ENCODE measurements at regions not wholly inside any gene's neighbourhood (a gene's known extent, or its start where the extent isn't known, plus 50 kb on each side); places are given as distances from the start of the nearest gene placed in this dataset.

GRCh38 chr15:93683651-93684050 lies 547.7 kb upstream of the MCTP2 start:
- H3K4me1 ChIP-seq (ENCODE audit: insufficient read depth, low read length), result no peaks in the 10 kb centered on the region
- no peak for FAIRE-seq
- no peak overlapping the region for H3K4me3 ChIP-seq (ENCODE audit: insufficient read depth, low read depth, low read length)
- no peak overlapping the region for H3K4me3 Mint-ChIP-seq (ENCODE audit: unreplicated experiment)
- H3K36me3 ChIP-seq (ENCODE audit: insufficient read depth, low read length), result no peaks in the 10 kb centered on the region
- no peaks in the 10 kb centered on the region for H3K4me1 Mint-ChIP-seq (ENCODE audit: low read depth, unreplicated experiment)
- peaks cover 9% of the 10 kb centered on the region for H3K9me3 Mint-ChIP-seq (ENCODE audit: unreplicated experiment)
- H3K4me2 ChIP-seq (ENCODE audit: low read length), result no peak overlapping the region
- H3K27ac Mint-ChIP-seq (ENCODE audit: unreplicated experiment), result no peak overlapping the region
- H4K20me1 ChIP-seq (ENCODE audit: insufficient read depth, low read length), result no peaks in the 10 kb centered on the region
- peaks cover 4% of the 10 kb centered on the region for H3K36me3 Mint-ChIP-seq (ENCODE audit: low read depth, unreplicated experiment)
- H3K79me2 ChIP-seq (ENCODE audit: insufficient read depth, low read length), result no peaks in the 10 kb centered on the region
- TF ChIP-seq EZH2 (IDR thresholded peaks at IDR 0.05; ENCODE audit: insufficient read depth, low read length), result no peak
- TF ChIP-seq, protein P1, sequence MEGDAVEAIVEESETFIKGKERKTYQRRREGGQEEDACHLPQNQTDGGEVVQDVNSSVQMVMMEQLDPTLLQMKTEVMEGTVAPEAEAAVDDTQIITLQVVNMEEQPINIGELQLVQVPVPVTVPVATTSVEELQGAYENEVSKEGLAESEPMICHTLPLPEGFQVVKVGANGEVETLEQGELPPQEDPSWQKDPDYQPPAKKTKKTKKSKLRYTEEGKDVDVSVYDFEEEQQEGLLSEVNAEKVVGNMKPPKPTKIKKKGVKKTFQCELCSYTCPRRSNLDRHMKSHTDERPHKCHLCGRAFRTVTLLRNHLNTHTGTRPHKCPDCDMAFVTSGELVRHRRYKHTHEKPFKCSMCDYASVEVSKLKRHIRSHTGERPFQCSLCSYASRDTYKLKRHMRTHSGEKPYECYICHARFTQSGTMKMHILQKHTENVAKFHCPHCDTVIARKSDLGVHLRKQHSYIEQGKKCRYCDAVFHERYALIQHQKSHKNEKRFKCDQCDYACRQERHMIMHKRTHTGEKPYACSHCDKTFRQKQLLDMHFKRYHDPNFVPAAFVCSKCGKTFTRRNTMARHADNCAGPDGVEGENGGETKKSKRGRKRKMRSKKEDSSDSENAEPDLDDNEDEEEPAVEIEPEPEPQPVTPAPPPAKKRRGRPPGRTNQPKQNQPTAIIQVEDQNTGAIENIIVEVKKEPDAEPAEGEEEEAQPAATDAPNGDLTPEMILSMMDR (IDR thresholded peaks at IDR 0.05; ENCODE audit: insufficient read depth, low read depth, low read length), result no peak
- no peaks in the 10 kb centered on the region for H3K27me3 ChIP-seq (ENCODE audit: insufficient read depth, low read length)
- no peak overlapping the region for H3K27ac ChIP-seq (ENCODE audit: low read depth, low read length)
- H3K9me3 ChIP-seq (ENCODE audit: insufficient read depth, low read depth, low read length), result peaks cover 10% of the 10 kb centered on the region
- no peak for DNase-seq (ENCODE audit: low read depth)
- H3K27me3 Mint-ChIP-seq (ENCODE audit: low read depth, unreplicated experiment), result no peaks in the 10 kb centered on the region
- H2AFZ ChIP-seq (ENCODE audit: low read depth, low read length), result no peak overlapping the region
- no peak overlapping the region for H3K9ac ChIP-seq (ENCODE audit: low read length)

- Histone ChIP-seq H3K36me3 (ENCODE audit: insufficient read depth, low read length) (no peaks in the 10 kb centered on the region), H3K4me2 (ENCODE audit: low read length) (no peak overlapping the region), H3K27me3 (ENCODE audit: insufficient read depth, low read length) (no peaks in the 10 kb centered on the region), H2AFZ (ENCODE audit: low read depth, low read length) (no peak overlapping the region), H3K79me2 (ENCODE audit: insufficient read depth, low read length) (no peaks in the 10 kb centered on the region), H3K4me1 (ENCODE audit: insufficient read depth, low read length) (no peaks in the 10 kb centered on the region), H3K9me3 (ENCODE audit: insufficient read depth, low read depth, low read length) (no peaks in the 10 kb centered on the region), H3K9ac (ENCODE audit: low read length) (no peak overlapping the region), H4K20me1 (ENCODE audit: insufficient read depth, low read length) (no peaks in the 10 kb centered on the region), H3K27ac (ENCODE audit: low read depth, low read length) (no peak overlapping the region), H3K4me3 (ENCODE audit: insufficient read depth, low read depth, low read length) (no peak overlapping the region)
- Mint-ChIP-seq H3K36me3 (ENCODE audit: low read depth, unreplicated experiment) (no peaks in the 10 kb centered on the region), H3K27me3 (ENCODE audit: low read depth, unreplicated experiment) (peaks cover 8% of the 10 kb centered on the region), H3K27ac (ENCODE audit: unreplicated experiment) (no peak overlapping the region), H3K4me1 (ENCODE audit: low read depth, unreplicated experiment) (no peaks in the 10 kb centered on the region), H3K9me3 (ENCODE audit: unreplicated experiment) (peaks cover 13% of the 10 kb centered on the region), H3K4me3 (ENCODE audit: unreplicated experiment) (no peak overlapping the region)
- TF ChIP-seq, protein P1 (IDR thresholded peaks at IDR 0.05; ENCODE audit: insufficient read depth, low read depth, low read length), result no peak
- TF ChIP-seq EZH2 (IDR thresholded peaks at IDR 0.05; ENCODE audit: insufficient read depth, low read length), result no peak
- FAIRE-seq (no peak), DNase-seq (ENCODE audit: low read depth) (no peak)
Measured at GRCh38 chr15:93671387-93671943, 559.9 kb upstream of the MCTP2 start.

- no peak overlapping the region for H3K4me3 Mint-ChIP-seq (ENCODE audit: unreplicated experiment)
- FAIRE-seq, result no peak
Measured at GRCh38 chr15:93670931-93671330, 560.4 kb upstream of the MCTP2 start.

More at GRCh38 chr15:93670931-93671330, 560.4 kb upstream of the MCTP2 start:
- H3K27me3 Mint-ChIP-seq (ENCODE audit: low read depth, unreplicated experiment), result peaks cover 8% of the 10 kb centered on the region
- Histone ChIP-seq H3K9me3 (ENCODE audit: insufficient read depth, low read depth, low read length) (no peaks in the 10 kb centered on the region), H3K4me2 (ENCODE audit: low read length) (no peak overlapping the region), H3K4me3 (ENCODE audit: insufficient read depth, low read depth, low read length) (no peak overlapping the region), H3K36me3 (ENCODE audit: insufficient read depth, low read length) (no peaks in the 10 kb centered on the region), H2AFZ (ENCODE audit: low read depth, low read length) (no peak overlapping the region), H3K4me1 (ENCODE audit: insufficient read depth, low read length) (no peaks in the 10 kb centered on the region), H4K20me1 (ENCODE audit: insufficient read depth, low read length) (no peaks in the 10 kb centered on the region), H3K9ac (ENCODE audit: low read length) (no peak overlapping the region), H3K27me3 (ENCODE audit: insufficient read depth, low read length) (no peaks in the 10 kb centered on the region), H3K79me2 (ENCODE audit: insufficient read depth, low read length) (no peaks in the 10 kb centered on the region), H3K27ac (ENCODE audit: low read depth, low read length) (no peak overlapping the region)
- H3K27ac Mint-ChIP-seq (ENCODE audit: unreplicated experiment), result no peak overlapping the region
- H3K4me1 Mint-ChIP-seq (ENCODE audit: low read depth, unreplicated experiment), result no peaks in the 10 kb centered on the region
- no peaks in the 10 kb centered on the region for H3K36me3 Mint-ChIP-seq (ENCODE audit: low read depth, unreplicated experiment)
- TF ChIP-seq, protein P1 (IDR thresholded peaks at IDR 0.05; ENCODE audit: insufficient read depth, low read depth, low read length), result no peak
- TF ChIP-seq EZH2 (IDR thresholded peaks at IDR 0.05; ENCODE audit: insufficient read depth, low read length), result no peak
- H3K9me3 Mint-ChIP-seq (ENCODE audit: unreplicated experiment), result peaks cover 13% of the 10 kb centered on the region
- DNase-seq (ENCODE audit: low read depth), result no peak
